ENCODE measurements at regions not wholly inside any gene's neighbourhood (a gene's known extent, or its start where the extent isn't known, plus 50 kb on each side); places are given as distances from the start of the nearest gene placed in this dataset.

DNA sequence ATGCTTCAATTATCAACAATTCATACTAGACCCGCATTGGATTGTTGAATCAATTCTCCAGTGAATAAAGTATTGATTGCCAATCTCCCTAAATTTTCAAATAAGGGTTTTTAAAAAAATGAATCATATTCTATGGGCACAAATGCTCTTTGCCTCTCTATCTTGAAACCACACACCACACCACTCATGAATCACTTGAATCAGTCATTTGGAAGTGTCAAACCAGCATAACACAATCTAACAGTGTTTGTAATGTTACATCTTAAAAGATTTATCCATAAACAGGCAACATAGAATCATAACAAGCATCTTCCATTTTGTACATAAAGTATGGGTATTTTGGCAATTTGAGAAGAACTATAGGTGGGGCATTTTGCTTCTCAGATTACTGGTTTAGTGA lies 219.5 kb upstream of the MIR17HG start:
- Mint-ChIP-seq H3K36me3 (no peaks in the 10 kb centered on the region), H3K4me1 (no peaks in the 10 kb centered on the region), H3K9me3 (no peaks in the 10 kb centered on the region), H3K4me3 (no peak overlapping the region), H3K27me3 (peaks cover 5% of the 10 kb centered on the region), H3K27ac (no peak overlapping the region)
- no peak for DNase-seq
- POLR2A ChIA-PET = no interaction called here
- no peak for ATAC-seq (ENCODE audit: low read depth)

DNA sequence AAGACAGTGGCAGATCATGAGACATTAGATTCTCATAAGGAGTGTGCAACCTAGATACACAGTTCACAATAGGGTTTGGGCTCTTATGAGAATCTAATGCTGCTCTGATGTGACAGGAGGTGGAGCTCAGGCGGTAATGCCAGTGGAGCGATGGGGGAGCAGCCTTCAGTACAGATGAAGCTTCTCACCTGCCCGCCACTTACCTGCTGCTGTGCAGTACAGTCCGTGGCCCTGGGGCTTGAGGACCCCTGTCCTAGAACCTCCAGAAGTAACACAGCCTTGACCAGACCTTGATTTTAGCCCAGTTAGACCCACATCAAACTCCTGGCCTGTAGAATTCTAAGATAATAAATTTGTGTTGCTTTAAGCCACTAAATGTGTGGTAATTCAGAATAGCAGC lies 215.1 kb upstream of the MIR17HG start:
- H3K36me3 Mint-ChIP-seq = no peaks in the 10 kb centered on the region
- DNase-seq = no peak
- POLR2A ChIA-PET = no interaction called here
- H3K4me3 Mint-ChIP-seq = no peak overlapping the region
- H3K9me3 Mint-ChIP-seq = no peaks in the 10 kb centered on the region
- no peaks in the 10 kb centered on the region for H3K4me1 Mint-ChIP-seq
- H3K27ac Mint-ChIP-seq = no peak overlapping the region
- ATAC-seq (ENCODE audit: low read depth) = no peak
- peaks cover 5% of the 10 kb centered on the region for H3K27me3 Mint-ChIP-seq

DNA sequence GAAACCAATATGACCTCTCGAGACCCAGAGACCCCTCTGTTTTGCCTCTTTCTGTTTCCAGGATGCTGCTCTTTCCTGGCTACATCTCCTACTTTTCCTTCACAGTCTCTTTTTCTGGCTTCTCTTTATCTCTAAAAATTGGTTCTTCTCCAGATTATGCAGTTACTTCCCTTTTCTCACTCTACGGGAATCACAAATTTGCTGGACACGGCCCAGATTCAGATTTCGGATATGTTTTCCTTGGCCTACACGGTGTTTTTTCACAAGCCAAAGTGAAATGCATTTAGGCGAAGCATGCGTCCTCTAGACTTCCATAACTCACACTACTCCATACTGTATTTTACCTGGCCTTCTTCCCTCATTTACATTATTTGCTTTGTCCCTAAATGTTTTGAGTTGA lies 214.7 kb upstream of the MIR17HG start:
- no peak overlapping the region for H3K27ac Mint-ChIP-seq
- POLR2A ChIA-PET = no interaction called here
- H3K36me3 Mint-ChIP-seq = no peaks in the 10 kb centered on the region
- DNase-seq = no peak
- peaks cover 2% of the 10 kb centered on the region for H3K27me3 Mint-ChIP-seq
- H3K4me1 Mint-ChIP-seq = no peaks in the 10 kb centered on the region
- no peak overlapping the region for H3K4me3 Mint-ChIP-seq
- no peaks in the 10 kb centered on the region for H3K9me3 Mint-ChIP-seq
- ATAC-seq (ENCODE audit: low read depth) = no peak

DNA sequence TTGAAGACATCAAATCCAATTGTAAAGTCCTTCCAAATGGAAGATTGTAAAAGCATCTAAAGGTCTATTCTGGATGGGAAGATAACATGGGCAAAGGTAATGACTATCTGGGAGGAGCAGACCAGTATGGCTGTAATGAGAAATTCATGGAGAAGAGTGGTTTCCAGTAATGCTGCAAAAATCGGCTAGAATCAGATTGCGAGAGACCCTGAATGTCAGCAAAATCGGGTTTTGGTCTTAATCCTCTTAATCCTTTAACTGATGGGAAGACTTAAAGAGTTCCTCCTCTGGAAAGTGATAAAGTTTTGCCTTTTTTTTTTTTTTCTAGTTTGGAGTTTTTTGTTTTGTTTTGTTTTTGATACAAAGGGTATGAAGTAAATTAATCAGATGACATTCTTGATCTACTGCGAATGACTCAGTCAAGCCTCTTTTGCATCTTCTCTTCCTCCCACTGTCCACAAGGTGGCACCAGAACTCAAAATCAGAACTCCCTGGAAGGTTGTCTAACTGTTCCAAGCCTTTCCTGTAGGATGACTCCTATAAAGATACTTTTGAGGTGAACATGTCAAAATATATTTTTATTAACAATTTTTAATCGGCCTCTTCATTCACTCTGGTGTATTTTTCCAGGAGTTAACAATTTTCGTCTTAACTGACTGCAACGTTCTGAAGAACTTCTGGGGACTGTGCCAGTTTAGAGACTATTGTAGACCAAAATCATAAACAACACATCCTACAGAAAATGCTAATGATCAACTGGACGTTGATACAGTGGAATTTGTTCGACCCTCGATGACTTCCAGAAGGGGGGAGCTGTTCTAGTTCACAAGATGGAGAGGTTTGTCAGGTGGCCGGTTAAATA lies 213.3 kb upstream of the MIR17HG start:
- no peaks in the 10 kb centered on the region for H3K36me3 Mint-ChIP-seq
- POLR2A ChIA-PET = no interaction called here
- peak; percentile 50 for ATAC-seq (ENCODE audit: low read depth)
- H3K27me3 Mint-ChIP-seq = no peaks in the 10 kb centered on the region
- H3K27ac Mint-ChIP-seq = no peak overlapping the region
- no peaks in the 10 kb centered on the region for H3K4me1 Mint-ChIP-seq
- DNase-seq = no peak
- no peak overlapping the region for H3K4me3 Mint-ChIP-seq
- no peaks in the 10 kb centered on the region for H3K9me3 Mint-ChIP-seq

DNA sequence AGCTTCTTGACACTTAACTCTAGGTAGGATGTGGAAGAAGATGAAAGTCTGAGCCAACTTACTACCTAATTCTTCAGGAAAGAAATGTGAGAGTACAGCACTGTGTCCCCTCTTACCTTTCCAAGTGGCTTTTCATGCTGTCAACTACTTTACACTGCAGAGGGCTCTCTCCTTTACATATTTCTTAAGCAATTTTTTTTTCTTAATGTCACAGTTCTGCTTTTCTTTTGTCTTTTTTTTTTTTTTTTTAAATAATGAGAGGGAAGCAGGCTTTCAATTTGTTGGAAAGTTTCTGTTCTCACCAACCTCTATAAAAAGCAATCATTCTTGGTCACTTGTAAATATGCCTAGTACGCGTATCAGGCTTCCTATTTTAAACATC lies 212.7 kb upstream of the MIR17HG start:
- ATAC-seq (ENCODE audit: low read depth) (no peak), DNase-seq (no peak)
- H3K27me3 Mint-ChIP-seq = no peaks in the 10 kb centered on the region
- H3K27ac Mint-ChIP-seq = no peak overlapping the region
- POLR2A ChIA-PET = no interaction called here
- no peaks in the 10 kb centered on the region for H3K9me3 Mint-ChIP-seq
- H3K36me3 Mint-ChIP-seq = no peaks in the 10 kb centered on the region
- H3K4me1 Mint-ChIP-seq = no peaks in the 10 kb centered on the region
- no peak overlapping the region for H3K4me3 Mint-ChIP-seq

DNA sequence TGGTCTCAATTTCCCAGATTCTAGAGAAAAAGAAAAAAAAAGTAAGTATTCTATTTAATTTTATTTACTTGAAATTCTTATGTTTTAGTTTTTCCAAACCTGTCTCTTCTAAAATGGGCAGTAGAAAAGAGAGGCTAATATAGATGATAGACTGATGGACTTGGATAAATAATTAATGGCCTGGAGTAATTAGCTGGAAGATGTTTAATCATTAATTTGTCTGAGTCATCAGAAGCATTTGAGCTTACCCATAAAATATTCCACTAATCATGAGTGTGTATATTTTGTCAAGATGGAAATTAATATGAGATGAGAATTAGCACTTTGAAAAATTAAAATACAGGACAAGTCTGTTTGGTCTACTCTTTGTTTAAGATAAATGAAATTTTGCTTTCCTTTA lies 212.1 kb upstream of the MIR17HG start:
- H3K4me1 Mint-ChIP-seq = no peaks in the 10 kb centered on the region
- no peak for ATAC-seq (ENCODE audit: low read depth)
- H3K27ac Mint-ChIP-seq = no peak overlapping the region

DNA sequence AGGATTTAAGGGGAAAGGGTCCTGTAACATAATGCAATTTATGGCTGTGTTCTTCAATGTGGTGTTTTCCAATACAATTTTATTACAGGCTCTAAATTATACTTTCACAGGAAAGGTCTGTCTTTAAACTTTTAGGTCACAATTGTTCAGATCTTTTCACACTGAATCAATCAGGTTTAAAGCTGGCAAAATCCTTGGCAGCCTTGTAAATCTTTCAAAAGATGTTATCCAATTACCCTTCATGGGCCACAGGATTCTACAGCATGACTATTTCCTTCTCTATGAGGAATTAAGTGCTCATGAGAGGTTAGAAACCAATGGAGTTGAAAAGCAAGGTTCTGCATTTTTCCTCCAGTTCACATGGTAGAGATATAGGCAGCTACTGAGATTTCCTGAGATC lies 211.5 kb upstream of the MIR17HG start:
- no peak overlapping the region for H3K4me3 Mint-ChIP-seq
- H3K27me3 Mint-ChIP-seq = no peaks in the 10 kb centered on the region
- H3K27ac Mint-ChIP-seq = no peak overlapping the region
- ATAC-seq (ENCODE audit: low read depth) (no peak), DNase-seq (no peak)
- H3K4me1 Mint-ChIP-seq = no peaks in the 10 kb centered on the region
- H3K9me3 Mint-ChIP-seq = no peaks in the 10 kb centered on the region
- H3K36me3 Mint-ChIP-seq = no peaks in the 10 kb centered on the region
- POLR2A ChIA-PET = no interaction called here

More for the DNA sequence above, 212.1 kb upstream of the MIR17HG start:
- Mint-ChIP-seq H3K27me3 (no peaks in the 10 kb centered on the region), H3K36me3 (no peaks in the 10 kb centered on the region), H3K9me3 (no peaks in the 10 kb centered on the region), H3K4me3 (no peak overlapping the region)
- DNase-seq = no peak
- POLR2A ChIA-PET = no interaction called here

DNA sequence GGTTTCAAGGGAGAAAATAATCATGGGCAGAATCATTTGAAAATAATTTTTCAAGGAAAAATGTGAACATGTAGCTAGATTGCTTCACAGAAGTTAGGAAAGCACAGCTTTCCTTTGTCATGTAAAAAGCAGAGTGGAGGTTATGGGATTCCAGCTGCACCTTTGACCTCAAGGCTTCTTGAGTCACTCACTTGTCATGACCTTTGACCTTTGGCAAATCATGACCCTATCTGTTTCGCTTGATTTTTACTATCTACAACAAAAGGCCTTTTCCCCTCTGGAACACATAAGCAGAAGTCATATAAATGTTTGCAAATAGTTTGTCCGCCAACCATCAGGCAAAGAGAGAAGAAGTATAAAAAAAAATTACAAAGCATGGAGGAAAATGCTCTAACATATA lies 210.7 kb upstream of the MIR17HG start:
- Mint-ChIP-seq H3K27ac (no peak overlapping the region), H3K36me3 (no peaks in the 10 kb centered on the region), H3K27me3 (no peaks in the 10 kb centered on the region), H3K4me3 (no peak overlapping the region), H3K9me3 (no peaks in the 10 kb centered on the region), H3K4me1 (no peaks in the 10 kb centered on the region)
- DNase-seq = no peak
- POLR2A ChIA-PET = no interaction called here
- no peak for ATAC-seq (ENCODE audit: low read depth)

DNA sequence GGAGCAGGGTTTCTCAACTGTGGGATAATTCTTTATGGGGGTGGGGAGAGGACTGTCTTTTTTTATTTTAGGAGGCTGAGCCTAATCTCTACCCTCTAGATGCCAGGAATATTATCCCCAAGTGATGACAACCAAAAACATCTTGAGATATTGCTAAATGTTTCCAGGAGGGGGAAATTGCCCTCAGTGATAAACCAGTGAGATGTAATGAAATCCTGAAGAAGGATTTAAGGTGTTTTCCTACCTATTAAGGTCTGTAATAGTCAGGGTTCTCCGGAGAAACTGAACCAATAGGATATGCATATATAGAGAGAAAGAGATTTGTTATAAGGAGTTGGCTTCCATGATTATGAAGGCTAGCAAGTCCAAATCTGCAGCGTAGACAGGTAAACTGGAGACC lies 208.3 kb upstream of the MIR17HG start:
- ATAC-seq (ENCODE audit: low read depth) = no peak
- no peak overlapping the region for H3K27ac Mint-ChIP-seq
- H3K36me3 Mint-ChIP-seq = no peaks in the 10 kb centered on the region
- no peaks in the 10 kb centered on the region for H3K9me3 Mint-ChIP-seq
- POLR2A ChIA-PET = no interaction called here
- H3K27me3 Mint-ChIP-seq = no peaks in the 10 kb centered on the region
- H3K4me1 Mint-ChIP-seq = no peaks in the 10 kb centered on the region
- no peak for DNase-seq
- no peak overlapping the region for H3K4me3 Mint-ChIP-seq

DNA sequence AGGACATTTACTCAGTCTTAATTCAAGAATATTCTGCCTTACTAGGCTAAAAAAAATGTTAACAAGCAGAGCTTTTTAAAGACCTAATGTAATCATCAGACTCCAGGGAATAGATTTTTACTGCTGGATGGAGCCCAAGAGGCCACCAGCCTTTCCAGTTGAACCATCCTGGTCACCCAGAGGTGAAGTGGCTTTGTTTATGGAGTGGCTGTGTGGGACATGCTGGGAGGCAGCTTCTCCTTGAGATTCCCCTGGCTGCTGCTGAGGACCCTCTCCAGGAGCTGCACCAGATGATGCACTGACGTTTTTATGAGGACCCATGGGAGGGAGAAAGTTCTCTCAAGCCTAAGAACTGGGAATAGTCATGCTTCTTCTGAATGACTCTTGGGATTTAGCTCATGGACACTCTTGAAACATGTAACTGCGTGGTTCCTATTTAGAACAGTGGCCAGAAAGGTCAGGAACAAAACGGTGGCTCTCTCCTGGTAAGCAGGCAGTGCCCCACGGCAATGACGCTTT lies 205.9 kb upstream of the MIR17HG start:
- Mint-ChIP-seq H3K9me3 (no peaks in the 10 kb centered on the region), H3K4me1 (no peaks in the 10 kb centered on the region), H3K27me3 (no peaks in the 10 kb centered on the region), H3K27ac (no peak overlapping the region), H3K4me3 (no peak overlapping the region), H3K36me3 (no peaks in the 10 kb centered on the region)
- ATAC-seq (ENCODE audit: low read depth) = no peak
- DNase-seq = no peak
- POLR2A ChIA-PET = no interaction called here

DNA sequence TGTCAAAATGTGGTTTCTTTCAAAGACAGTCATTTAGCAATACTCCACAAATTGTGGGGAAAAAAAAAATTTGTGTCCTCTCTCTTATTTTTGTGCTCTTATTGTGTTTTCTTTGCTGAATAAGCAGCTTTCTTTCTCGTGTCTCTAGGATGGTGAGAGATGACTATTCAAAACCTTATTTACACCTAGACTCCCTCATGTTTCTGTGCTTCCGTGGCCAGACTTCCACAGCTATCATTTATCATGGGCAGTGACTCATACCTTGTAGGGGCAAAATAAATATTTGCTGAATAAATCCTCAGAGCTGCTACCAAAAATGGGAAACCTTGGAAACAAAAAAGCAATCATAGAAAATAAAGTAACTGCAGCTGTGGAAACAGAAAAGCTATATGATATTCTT lies 204.9 kb upstream of the MIR17HG start:
- H3K9me3 Mint-ChIP-seq = no peaks in the 10 kb centered on the region
- POLR2A ChIA-PET = no interaction called here
- H3K27me3 Mint-ChIP-seq = no peaks in the 10 kb centered on the region
- H3K36me3 Mint-ChIP-seq = no peaks in the 10 kb centered on the region
- no peak overlapping the region for H3K27ac Mint-ChIP-seq
- no peaks in the 10 kb centered on the region for H3K4me1 Mint-ChIP-seq
- no peak for DNase-seq
- no peak for ATAC-seq (ENCODE audit: low read depth)
- no peak overlapping the region for H3K4me3 Mint-ChIP-seq

DNA sequence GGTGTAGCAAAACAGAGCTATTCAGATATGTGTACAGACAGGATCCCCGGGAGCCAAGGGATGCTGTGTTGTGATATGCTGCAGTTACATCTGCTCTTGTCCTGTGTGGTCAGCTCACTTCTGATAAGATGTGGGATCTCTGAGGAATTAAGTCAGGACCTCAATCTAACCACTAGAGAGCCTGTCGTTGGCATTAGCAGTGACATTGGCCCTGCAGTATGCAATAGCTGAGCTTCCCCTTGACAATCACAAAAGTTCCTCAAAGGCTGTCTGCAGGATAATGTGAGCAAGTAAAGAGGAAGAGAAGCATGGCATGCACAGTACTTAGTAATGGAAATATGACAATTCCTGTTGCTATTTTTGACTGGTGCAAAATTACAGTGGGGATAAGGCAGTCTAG lies 203.4 kb upstream of the MIR17HG start:
- ATAC-seq (ENCODE audit: low read depth) = no peak
- Mint-ChIP-seq H3K27ac (no peak overlapping the region), H3K4me1 (no peaks in the 10 kb centered on the region)

DNA sequence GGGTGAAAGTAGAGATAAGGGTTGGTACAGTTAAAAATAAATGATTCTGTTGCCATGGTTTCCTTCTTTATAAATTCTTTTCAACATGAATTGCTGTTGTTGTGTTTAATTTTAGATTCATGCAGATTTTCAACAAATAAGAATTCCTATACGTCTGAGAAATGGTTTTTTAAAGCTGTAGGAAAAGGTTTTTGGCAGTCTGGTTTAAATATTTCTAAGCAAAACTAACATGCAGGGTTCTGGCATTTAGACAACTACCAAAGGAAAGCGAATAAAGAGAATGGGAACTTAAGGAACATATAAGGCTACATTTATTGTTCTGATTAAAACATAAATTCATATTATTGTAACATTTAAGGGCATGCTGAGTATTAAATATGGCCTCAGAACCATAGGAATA lies 203.0 kb upstream of the MIR17HG start:
- H3K9me3 Mint-ChIP-seq = no peaks in the 10 kb centered on the region
- H3K27me3 Mint-ChIP-seq = no peaks in the 10 kb centered on the region
- no peaks in the 10 kb centered on the region for H3K36me3 Mint-ChIP-seq
- DNase-seq (no peak), ATAC-seq (ENCODE audit: low read depth) (no peak)
- POLR2A ChIA-PET = no interaction called here
- H3K4me3 Mint-ChIP-seq = no peak overlapping the region
- no peaks in the 10 kb centered on the region for H3K4me1 Mint-ChIP-seq
- no peak overlapping the region for H3K27ac Mint-ChIP-seq

More for the DNA sequence above, 203.4 kb upstream of the MIR17HG start:
- POLR2A ChIA-PET = no interaction called here
- no peaks in the 10 kb centered on the region for H3K27me3 Mint-ChIP-seq
- no peaks in the 10 kb centered on the region for H3K9me3 Mint-ChIP-seq
- no peak for DNase-seq
- no peaks in the 10 kb centered on the region for H3K36me3 Mint-ChIP-seq
- H3K4me3 Mint-ChIP-seq = no peak overlapping the region

DNA sequence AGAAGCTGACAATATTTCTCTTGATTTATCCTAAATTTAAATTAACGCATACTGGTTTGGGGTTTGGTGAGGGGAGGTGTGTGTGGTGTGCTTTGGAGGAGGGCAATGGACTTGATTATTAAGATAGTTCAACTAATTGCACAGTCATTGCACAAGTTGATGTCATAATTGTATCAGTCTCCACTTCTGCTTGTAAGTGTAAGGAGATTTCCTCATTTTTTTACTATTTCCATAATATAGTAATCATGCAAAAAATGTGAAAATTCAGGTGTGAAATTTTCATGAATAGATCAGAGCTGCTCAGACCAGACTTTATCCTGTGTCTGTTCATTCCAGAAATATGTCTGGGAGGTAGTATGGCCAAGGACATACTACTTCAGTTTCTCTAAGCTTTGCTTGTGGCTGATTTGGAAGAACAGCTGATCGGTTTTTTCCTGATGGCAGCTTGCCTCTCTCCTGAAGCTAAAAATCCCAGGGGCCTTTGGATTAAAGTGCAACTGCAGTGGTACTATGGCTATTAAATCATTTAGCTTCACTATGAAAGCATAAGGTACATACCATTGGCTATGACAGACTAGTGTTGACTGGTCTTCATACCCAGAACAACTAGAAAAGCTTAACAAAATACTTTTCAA lies 201.8 kb upstream of the MIR17HG start:
- DNase-seq = no peak
- H3K27ac Mint-ChIP-seq = no peak overlapping the region
- POLR2A ChIA-PET = no interaction called here
- no peaks in the 10 kb centered on the region for H3K9me3 Mint-ChIP-seq
- H3K36me3 Mint-ChIP-seq = no peaks in the 10 kb centered on the region
- no peak for ATAC-seq (ENCODE audit: low read depth)
- H3K4me3 Mint-ChIP-seq = no peak overlapping the region
- no peaks in the 10 kb centered on the region for H3K27me3 Mint-ChIP-seq
- H3K4me1 Mint-ChIP-seq = no peaks in the 10 kb centered on the region
